ENCODE measurements at regions not wholly inside any gene's neighbourhood (a gene's known extent, or its start where the extent isn't known, plus 50 kb on each side); places are given as distances from the start of the nearest gene placed in this dataset.

- Histone ChIP-seq H3K9me2 (ENCODE audit: insufficient read depth) (no peaks in the 10 kb centered on the region), H3K27ac (ENCODE audit: low read depth, low read length) (no peak overlapping the region), H3K4me1 (ENCODE audit: control insufficient read depth in 1 of 2, insufficient read depth in 2 of 2, low read length in 2 of 2) (peaks cover 6 to 30% of the 10 kb centered on the region in 2 experiments), H3K79me2 (ENCODE audit: insufficient read depth, low read length) (no peaks in the 10 kb centered on the region), H3K9me3 (ENCODE audit: control insufficient read depth in 1 of 2, insufficient read depth in 1 of 2, low read depth in 1 of 2, low read length in 2 of 2) (no peaks in the 10 kb centered on the region), H4K20me1 (ENCODE audit: insufficient read depth) (no peaks in the 10 kb centered on the region), H3K36me3 (ENCODE audit: control insufficient read depth in 1 of 2, insufficient read depth in 2 of 2, low read length in 2 of 2) (no peaks in the 10 kb centered on the region), H3K9ac (ENCODE audit: low read length) (no peak overlapping the region), H3K27me3 (ENCODE audit: insufficient read depth, low read length) (no peaks in the 10 kb centered on the region), H2AFZ (ENCODE audit: low read depth, low read length, poor library complexity, severe bottlenecking) (no peak overlapping the region), H3K4me3 (replicated peaks in 1 of 2; ENCODE audit: low read depth in 1 of 2, low read length in 2 of 2) (no peak overlapping the region), H3K4me2 (ENCODE audit: low read length) (peak overlapping the region; percentile 26)
- TF ChIP-seq POLR2A (IDR thresholded peaks at IDR 0.05; ENCODE audit: borderline replicate concordance, extremely low read depth, insufficient read depth, insufficient read length), result no peak
- no peak for TF ChIP-seq ZNF274 (IDR thresholded peaks at IDR 0.05; ENCODE audit: low read depth, low read length)
- TF ChIP-seq FOSL1 (IDR thresholded peaks at IDR 0.05; ENCODE audit: low read depth), result no peak
- no peak for TF ChIP-seq SP1 (IDR thresholded peaks at IDR 0.05; ENCODE audit: low read depth)
- no peak for TF ChIP-seq YY1 (IDR thresholded peaks at IDR 0.05; ENCODE audit: extremely low read depth, insufficient replicate concordance, low read depth, low read length)
- no peak for TF ChIP-seq TCF7L2 (IDR thresholded peaks at IDR 0.05; ENCODE audit: borderline replicate concordance, extremely low read depth, insufficient read depth, insufficient read length)
- TF ChIP-seq REST (IDR thresholded peaks at IDR 0.05; ENCODE audit: low read depth), result no peak
- TF ChIP-seq EGR1 (IDR thresholded peaks at IDR 0.05; ENCODE audit: low read depth), result no peak
- TF ChIP-seq EZH2phosphoT487 (IDR thresholded peaks at IDR 0.05; ENCODE audit: borderline replicate concordance), result no peak
- no peak for TF ChIP-seq CTCF (IDR thresholded peaks at IDR 0.05 in 2 of 3, conservative IDR thresholded peaks at IDR 0.05 in 1 of 3; ENCODE audit: borderline replicate concordance in 1 of 3, insufficient read depth in 1 of 3, low read depth in 2 of 3, low read length in 2 of 3)
- no peak for TF ChIP-seq ZFX (IDR thresholded peaks at IDR 0.05)
- TF ChIP-seq ATF3 (IDR thresholded peaks at IDR 0.05), result no peak
- TF ChIP-seq JUND (IDR thresholded peaks at IDR 0.05), result no peak
- no peak for TF ChIP-seq SIN3A (IDR thresholded peaks at IDR 0.05; ENCODE audit: low read depth)
- CTCF ChIA-PET, result interaction anchor here (0.7 to 2.9 kb wide), 5 partner anchors 132 to 509 kb away, joined by 3 to 14 read pairs (median 3); no protein-coding TSS in a partner anchor
- BruUV-seq (replicated peaks), result no TSS peak
- peak; percentile 64 for ATAC-seq
- intact Hi-C loops (cut with micrococcal nuclease), result loop anchor here (5.0 to 10.0 kb wide), 3 partner anchors 94 to 484 kb away; no protein-coding TSS in a partner anchor
- no peak for DNase-seq (ENCODE audit: low read depth, low spot score)
- RAD21 ChIA-PET (ENCODE audit: low non-redundant PET in 1 of 2, low total read pairs in 2 of 2, uncharacterized antibody in 2 of 2, unreplicated experiment in 2 of 2), result no interaction called here
- POLR2A ChIA-PET, result interaction anchor here (0.8 to 1.2 kb wide), 4 partner anchors 93 to 355 kb away, joined by 3 to 4 read pairs (median 3); partner anchors contain the start of gene SMAD3
These were observed 117.1 kb upstream of the SMAD3 start for GRCh38 chr15:66948294-66948693.
